Activated CD4-positive, alpha-beta T cell treated with anti-CD3 and anti-CD28 coated beads, Interleukin-2, amount 50 U/mL, for 16 hours (primary cell): ENCODE measurements at regions not wholly inside any gene's neighbourhood (a gene's known extent, or its start where the extent isn't known, plus 50 kb on each side); places are given as distances from the start of the nearest gene placed in this dataset.
"Not testable (repeated sequence)": the region's sequence is repeated elsewhere in the genome, so short reads cannot be mapped to it uniquely, and the experiment has no call there.

ENCODE experiments used
- DNase-seq: peaks from one replicate; pipeline ENCODE4 v3.0.0-alpha.2; 2020

- DNase-seq, result no peak
Observed at GRCh38 chr1:82386365-82387011, 585.8 kb downstream of the ADGRL2 start.

- DNase-seq, result no peak
Observed at GRCh38 chr1:82384776-82385175, 584.0 kb downstream of the ADGRL2 start.

GRCh38 chr1:82377201-82377884 is 576.6 kb downstream of the ADGRL2 start:
- DNase-seq, result no peak

GRCh38 chr1:82373710-82374109 is 573.0 kb downstream of the ADGRL2 start:
- no peak for DNase-seq

- no peak for DNase-seq
Observed at GRCh38 chr1:82371844-82372498, 571.2 kb downstream of the ADGRL2 start.

GRCh38 chr1:82367456-82367855 is 566.7 kb downstream of the ADGRL2 start:
- DNase-seq, result no peak

- DNase-seq, result no peak
Observed at GRCh38 chr1:82366689-82367088, 566.0 kb downstream of the ADGRL2 start.

GRCh38 chr1:82359541-82359940 is 558.8 kb downstream of the ADGRL2 start:
- not testable (repeated sequence) for DNase-seq

- not testable (repeated sequence) for DNase-seq
Observed at GRCh38 chr1:82358706-82359105, 558.0 kb downstream of the ADGRL2 start.

- not testable (repeated sequence) for DNase-seq
Observed at GRCh38 chr1:82354546-82354945, 553.8 kb downstream of the ADGRL2 start.

- no peak for DNase-seq
Observed at GRCh38 chr1:82348487-82348886, 547.8 kb downstream of the ADGRL2 start.

- no peak for DNase-seq
Observed at GRCh38 chr1:82346141-82346540, 545.4 kb downstream of the ADGRL2 start.

- no peak for DNase-seq
Observed at GRCh38 chr1:82343381-82343780, 542.6 kb downstream of the ADGRL2 start.

- DNase-seq, result no peak
Observed at GRCh38 chr1:82337635-82338034, 536.9 kb downstream of the ADGRL2 start.

- no peak for DNase-seq
Observed at GRCh38 chr1:82330330-82330729, 529.6 kb downstream of the ADGRL2 start.

GRCh38 chr1:82329226-82329625 is 528.5 kb downstream of the ADGRL2 start:
- no peak for DNase-seq

GRCh38 chr1:82323144-82323841 is 522.6 kb downstream of the ADGRL2 start:
- DNase-seq, result no peak

GRCh38 chr1:82321794-82322193 is 521.1 kb downstream of the ADGRL2 start:
- DNase-seq, result no peak

- DNase-seq, result no peak
Observed at GRCh38 chr1:82319546-82319945, 518.8 kb downstream of the ADGRL2 start.

- no peak for DNase-seq
Observed at GRCh38 chr1:82318921-82319320, 518.2 kb downstream of the ADGRL2 start.

- DNase-seq, result no peak
Observed at GRCh38 chr1:82318265-82318664, 517.5 kb downstream of the ADGRL2 start.

GRCh38 chr1:82317671-82318070 is 516.9 kb downstream of the ADGRL2 start:
- no peak for DNase-seq

- no peak for DNase-seq
Observed at GRCh38 chr1:82299656-82300055, 498.9 kb downstream of the ADGRL2 start.

GRCh38 chr1:82299056-82299455 is 498.3 kb downstream of the ADGRL2 start:
- no peak for DNase-seq
